Esophagus muscularis mucosa (tissue), 4 donors: ENCODE measurements at regions not wholly inside any gene's neighbourhood (a gene's known extent, or its start where the extent isn't known, plus 50 kb on each side); places are given as distances from the start of the nearest gene placed in this dataset.

Experiments
- DNase-seq: peaks from one replicate; pipeline ENCODE4 v3.0.0-alpha.2; 2017; ENCODE audit errors: extremely low spot score
- H3K27ac ChIP-seq, 4 donors: fragments of 200-600 bp; sonication (generic); replicated peaks in 1 of 4; 1 replicate in 3 of 4; 2 replicates in 1 of 4; pipeline ENCODE4 v1.5.1; 2016 to 2019; ENCODE audit warnings: mild to moderate bottlenecking in 1 of 4
- H3K27me3 ChIP-seq, 4 donors: fragments of 200-600 bp; sonication (generic); one replicate each; pipeline versions ENCODE4 v1.5.1 to v1.6.0; 2016 to 2019
- H3K36me3 ChIP-seq, 4 donors: fragments of 200-600 bp; sonication (generic); one replicate each; pipeline ENCODE4 v1.5.1; 2016 to 2019
- H3K4me1 ChIP-seq, 4 donors: fragments of 200-600 bp; sonication (generic); one replicate each; pipeline ENCODE4 v1.5.1; 2016 to 2019
- H3K4me3 ChIP-seq, 4 donors: fragments of 200-600 bp; sonication (generic); 1 replicate in 2 of 4; 2 replicates in 2 of 4; pipeline ENCODE4 v1.5.1; 2016 to 2019; ENCODE audit warnings: mild to moderate bottlenecking in 4 of 4, moderate library complexity in 1 of 4
- H3K9me3 ChIP-seq, 4 donors: fragments of 200-600 bp; sonication (generic); 1 replicate in 3 of 4; 2 replicates in 1 of 4; pipeline ENCODE4 v1.5.1; 2016 to 2019
- EP300 ChIP-seq: sonication (generic); formaldehyde crosslinking; IDR thresholded peaks from one replicate; pipeline ENCODE4 v1.6.1; 2017; ENCODE audit warnings: antibody characterized with exemption
- POLR2A ChIP-seq: fragments of 450-650 bp; IDR thresholded peaks from one replicate; pipeline ENCODE4 v1.6.1; 2017; ENCODE audit warnings: antibody characterized with exemption, moderate library complexity, mild to moderate bottlenecking, low read depth
- POLR2AphosphoS5 ChIP-seq, 2 donors: sonication (generic); formaldehyde crosslinking; IDR thresholded peaks; one replicate each; pipeline ENCODE4 v1.6.1; 2017; ENCODE audit warnings: antibody characterized with exemption in 2 of 2
- WGBS: methylation state at CpG from one replicate; pipeline ENCODE4 v1.1.5; 2018; 5-methylcytosine and 5-hydroxymethylcytosine counted together
- intact Hi-C: fragments of 100-400 bp; cut with DNase I; formaldehyde crosslinking; loops from one replicate; pipeline ENCODE4 v1.15.1; 2023
- TF ChIP-seq, protein P1 (sequence below), 3 experiments: fragments of 200-600 bp in 2 of 3; fragments of 450-650 bp in 1 of 3; sonication (generic) in 2 of 3; IDR thresholded peaks; one replicate each; pipeline ENCODE4 v1.5.1; 2017 to 2019; ENCODE audit warnings: antibody characterized with exemption in 3 of 3, mild to moderate bottlenecking in 2 of 3, moderate library complexity in 1 of 3

DNA sequence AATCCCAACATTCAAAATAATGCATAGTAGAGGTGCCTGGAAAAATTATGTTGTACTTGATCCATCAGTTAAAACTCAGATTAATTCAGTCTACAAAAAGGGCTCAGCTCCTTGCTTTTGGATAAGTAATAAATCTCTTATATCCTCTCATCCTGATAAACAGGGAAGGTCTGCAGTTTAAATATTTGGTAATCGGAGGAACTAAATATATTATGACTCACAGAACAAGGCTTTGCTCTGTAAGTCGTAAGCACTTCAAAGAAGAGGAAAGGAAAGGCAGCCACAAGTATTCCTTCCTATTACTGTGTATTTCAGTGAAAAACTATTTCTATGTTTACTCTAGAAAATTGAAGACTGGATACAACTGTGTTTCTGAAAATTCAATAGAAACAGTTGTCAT is 757.9 kb downstream of the CDY2B start:
- TF ChIP-seq, protein P1, sequence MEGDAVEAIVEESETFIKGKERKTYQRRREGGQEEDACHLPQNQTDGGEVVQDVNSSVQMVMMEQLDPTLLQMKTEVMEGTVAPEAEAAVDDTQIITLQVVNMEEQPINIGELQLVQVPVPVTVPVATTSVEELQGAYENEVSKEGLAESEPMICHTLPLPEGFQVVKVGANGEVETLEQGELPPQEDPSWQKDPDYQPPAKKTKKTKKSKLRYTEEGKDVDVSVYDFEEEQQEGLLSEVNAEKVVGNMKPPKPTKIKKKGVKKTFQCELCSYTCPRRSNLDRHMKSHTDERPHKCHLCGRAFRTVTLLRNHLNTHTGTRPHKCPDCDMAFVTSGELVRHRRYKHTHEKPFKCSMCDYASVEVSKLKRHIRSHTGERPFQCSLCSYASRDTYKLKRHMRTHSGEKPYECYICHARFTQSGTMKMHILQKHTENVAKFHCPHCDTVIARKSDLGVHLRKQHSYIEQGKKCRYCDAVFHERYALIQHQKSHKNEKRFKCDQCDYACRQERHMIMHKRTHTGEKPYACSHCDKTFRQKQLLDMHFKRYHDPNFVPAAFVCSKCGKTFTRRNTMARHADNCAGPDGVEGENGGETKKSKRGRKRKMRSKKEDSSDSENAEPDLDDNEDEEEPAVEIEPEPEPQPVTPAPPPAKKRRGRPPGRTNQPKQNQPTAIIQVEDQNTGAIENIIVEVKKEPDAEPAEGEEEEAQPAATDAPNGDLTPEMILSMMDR (IDR thresholded peaks at IDR 0.05): no peak
- no peak for TF ChIP-seq EP300
- no peak for TF ChIP-seq POLR2AphosphoS5 (IDR thresholded peaks at IDR 0.05)
- TF ChIP-seq POLR2A: no peak
- H3K4me3 ChIP-seq: no peak overlapping the region
- no peaks in the 10 kb centered on the region for H3K36me3 ChIP-seq
- no CpG with 5 or more reads among the region's 2 CpGs for WGBS
- H3K27me3 ChIP-seq: no peaks in the 10 kb centered on the region
- intact Hi-C loops: no loop called here
- DNase-seq: no peak
- H3K9me3 ChIP-seq: no peaks in the 10 kb centered on the region
- H3K27ac ChIP-seq: no peak overlapping the region
- H3K4me1 ChIP-seq: no peaks in the 10 kb centered on the region

DNA sequence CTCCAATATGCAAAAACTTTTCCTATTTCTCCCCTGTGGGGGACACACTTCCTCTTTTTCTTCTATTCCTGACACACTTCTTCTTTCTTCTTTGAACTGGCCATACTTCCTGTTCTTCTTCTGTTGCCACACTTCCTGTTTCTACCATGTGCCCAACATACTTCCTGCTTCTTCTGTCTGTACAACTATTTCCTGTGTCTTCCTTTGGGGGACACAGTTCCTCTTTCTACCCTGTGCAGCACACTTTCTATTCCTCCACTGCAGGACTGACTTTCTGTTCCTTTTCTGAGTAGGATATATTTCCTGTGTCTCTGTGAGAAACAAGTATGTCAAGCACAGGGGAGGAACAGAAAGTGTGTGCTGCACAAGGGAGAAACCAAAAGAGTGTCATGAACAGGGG is 794.7 kb downstream of the CDY2B start:
- H3K27ac ChIP-seq: no peak overlapping the region
- no peaks in the 10 kb centered on the region for H3K36me3 ChIP-seq
- no peak for DNase-seq
- intact Hi-C loops: no loop called here
- H3K9me3 ChIP-seq: no peaks in the 10 kb centered on the region
- H3K4me1 ChIP-seq: no peaks in the 10 kb centered on the region
- TF ChIP-seq POLR2A: no peak
- TF ChIP-seq, protein P1 (IDR thresholded peaks at IDR 0.05): no peak
- no peak for TF ChIP-seq POLR2AphosphoS5 (IDR thresholded peaks at IDR 0.05)
- no peak for TF ChIP-seq EP300
- H3K27me3 ChIP-seq: no peaks in the 10 kb centered on the region
- no peak overlapping the region for H3K4me3 ChIP-seq

DNA sequence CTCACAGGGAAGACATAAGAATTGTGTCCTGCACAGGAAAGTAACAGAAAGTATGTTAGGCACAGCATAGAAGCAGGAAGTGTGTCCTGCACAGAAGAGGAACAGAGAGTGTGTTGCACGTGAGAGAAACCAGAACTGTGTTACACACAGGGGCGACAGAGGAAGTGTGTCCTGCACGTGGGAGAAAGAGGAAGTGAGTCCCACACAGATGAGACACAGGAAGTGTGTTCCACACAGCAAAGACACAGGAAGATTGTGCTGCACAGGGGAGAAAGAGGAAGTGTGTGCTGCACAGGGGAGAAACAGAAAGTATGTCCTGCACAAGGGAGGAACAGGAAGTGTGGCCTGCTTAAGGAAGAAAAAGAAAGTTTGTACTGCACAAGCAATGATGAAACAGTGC is 800.1 kb downstream of the CDY2B start:
- no peak overlapping the region for H3K4me3 ChIP-seq
- no peaks in the 10 kb centered on the region for H3K9me3 ChIP-seq
- H3K27ac ChIP-seq: no peak overlapping the region
- TF ChIP-seq POLR2AphosphoS5 (IDR thresholded peaks at IDR 0.05) (no peak), POLR2A (no peak), EP300 (no peak)
- TF ChIP-seq, protein P1 (IDR thresholded peaks at IDR 0.05): no peak
- H3K36me3 ChIP-seq: no peaks in the 10 kb centered on the region
- DNase-seq: no peak
- no peaks in the 10 kb centered on the region for H3K4me1 ChIP-seq
- H3K27me3 ChIP-seq: no peaks in the 10 kb centered on the region
- no CpG with 5 or more reads among the region's 3 CpGs for WGBS
- intact Hi-C loops: no loop called here

DNA sequence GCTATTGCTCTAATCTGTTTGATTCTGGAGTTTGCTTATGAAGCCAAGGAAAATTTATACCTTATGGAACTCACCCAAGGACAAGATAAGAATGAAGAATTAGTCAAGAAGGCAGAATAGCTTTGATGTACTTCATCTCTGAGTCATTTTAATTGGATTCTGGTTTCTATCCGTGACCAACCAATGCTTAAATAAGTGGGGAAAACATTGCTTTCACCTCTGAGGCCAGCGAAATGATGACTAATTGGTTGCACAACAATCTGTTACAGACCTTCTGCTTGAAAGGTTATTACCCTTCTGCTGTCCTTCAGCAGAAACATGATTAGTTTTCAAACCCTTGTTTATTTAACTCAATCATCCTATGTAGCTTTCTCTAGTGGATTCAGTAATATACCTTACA is 812.7 kb downstream of the CDY2B start:
- Histone ChIP-seq H3K27ac (no peak overlapping the region), H3K36me3 (no peaks in the 10 kb centered on the region), H3K4me3 (no peak overlapping the region), H3K4me1 (no peaks in the 10 kb centered on the region), H3K27me3 (no peaks in the 10 kb centered on the region), H3K9me3 (no peaks in the 10 kb centered on the region)
- intact Hi-C loops: no loop called here
- WGBS: no CpG with 5 or more reads among the region's 2 CpGs
- no peak for DNase-seq
- TF ChIP-seq POLR2A (no peak), POLR2AphosphoS5 (IDR thresholded peaks at IDR 0.05) (no peak), EP300 (no peak)
- TF ChIP-seq, protein P1 (IDR thresholded peaks at IDR 0.05): no peak

DNA sequence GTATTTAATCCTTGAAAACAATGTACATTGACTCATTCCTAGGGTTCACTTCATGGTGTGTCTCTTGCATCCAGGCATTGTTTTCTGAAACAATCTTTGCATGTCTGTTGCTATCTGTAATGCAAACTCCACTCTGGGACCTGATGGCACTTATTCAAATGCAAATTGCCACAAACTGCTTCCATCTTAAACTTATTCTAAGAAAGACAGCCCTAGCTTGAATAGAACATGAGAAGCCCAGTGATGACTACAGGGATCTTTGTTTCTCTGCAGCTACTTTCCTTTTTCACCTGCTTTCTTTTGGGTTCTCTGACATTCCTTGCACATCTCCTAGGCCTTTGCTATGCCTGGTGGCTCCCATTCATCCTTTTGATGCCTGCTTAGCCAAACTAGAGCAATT is 827.0 kb downstream of the CDY2B start:
- DNase-seq: no peak

More for the DNA sequence above, 827.0 kb downstream of the CDY2B start:
- Histone ChIP-seq H3K4me1 (no peaks in the 10 kb centered on the region), H3K4me3 (no peak overlapping the region), H3K9me3 (no peaks in the 10 kb centered on the region), H3K36me3 (no peaks in the 10 kb centered on the region), H3K27me3 (no peaks in the 10 kb centered on the region), H3K27ac (no peak overlapping the region)
- intact Hi-C loops: no loop called here
- TF ChIP-seq POLR2A (no peak), EP300 (no peak), POLR2AphosphoS5 (IDR thresholded peaks at IDR 0.05) (no peak)
- TF ChIP-seq, protein P1 (IDR thresholded peaks at IDR 0.05): no peak
